K562 (cell line): ENCODE measurements at regions not wholly inside any gene's neighbourhood (a gene's known extent, or its start where the extent isn't known, plus 50 kb on each side); places are given as distances from the start of the nearest gene placed in this dataset.

Experiments used
- ADNP ChIP-seq: fragments of 200-800 bp; sonication (Bioruptor generic); IDR thresholded peaks from 2 replicates; pipeline ENCODE4 v1.6.1; 2016; ENCODE audit warnings: missing genetic modification characterization, missing compliant biosample characterization
- C11orf30 ChIP-seq: fragments of 450-650 bp; IDR thresholded peaks from 2 replicates; pipeline ENCODE4 v1.6.1; 2016; ENCODE audit warnings: low read depth, mild to moderate bottlenecking
- CBFA2T3 ChIP-seq: fragments of 450-650 bp; IDR thresholded peaks from 2 replicates; pipeline ENCODE4 v1.6.1; 2017
- CHD2 ChIP-seq: IDR thresholded peaks from 2 replicates; pipeline ENCODE4 v1.6.1; 2011; ENCODE audit warnings: low read depth, low read length
- COPS2 ChIP-seq: fragments of 450-650 bp; conservative IDR thresholded peaks from 2 replicates; pipeline ENCODE4 v1.6.1; 2016; ENCODE audit warnings: mild to moderate bottlenecking, moderate library complexity
- HNRNPH1 ChIP-seq: fragments of 200-400 bp; formaldehyde crosslinking; optimal IDR thresholded peaks from 2 replicates; pipeline ENCODE3; 2017; ENCODE audit warnings: low read depth, mild to moderate bottlenecking, low read length, moderate library complexity
- MAFG ChIP-seq: fragments of 450-650 bp; conservative IDR thresholded peaks from 2 replicates; pipeline ENCODE4 v1.6.1; 2016; ENCODE audit warnings: missing genetic modification characterization, missing compliant biosample characterization
- MTA2 ChIP-seq: fragments of 450-650 bp; IDR thresholded peaks from 2 replicates; pipeline ENCODE4 v1.6.1; 2016; ENCODE audit warnings: low read depth
- RAD51 ChIP-seq: fragments of 450-650 bp; IDR thresholded peaks from 2 replicates; pipeline ENCODE4 v1.7.1; 2016; ENCODE audit warnings: low read depth, mild to moderate bottlenecking, borderline replicate concordance
- REST ChIP-seq, 2 experiments: fragments of 450-650 bp; formaldehyde crosslinking in 1 of 2; IDR thresholded peaks; 2 replicates each; pipeline versions ENCODE4 v1.4.0 to v1.6.1; 2014 to 2020; ENCODE audit warnings: mild to moderate bottlenecking in 2 of 2, borderline replicate concordance in 1 of 2, low read depth in 1 of 2
- SMARCA5 ChIP-seq: fragments of 450-650 bp; IDR thresholded peaks from 2 replicates; pipeline ENCODE4 v1.6.1; 2016
- ZBTB17 ChIP-seq: fragments of 450-650 bp; formaldehyde crosslinking; IDR thresholded peaks from 2 replicates; pipeline ENCODE4 v1.4.0; 2020; ENCODE audit warnings: mild to moderate bottlenecking
- ZNF124 ChIP-seq: sonication (generic); formaldehyde crosslinking; IDR thresholded peaks from 2 replicates; pipeline ENCODE4 v1.8.1; 2022; ENCODE audit warnings: missing genetic modification reagents
- ZNF717 ChIP-seq: fragments of 250-450 bp; sonication (Bioruptor Pico); IDR thresholded peaks from 2 replicates; pipeline ENCODE4 v1.5.0; 2021

- TF ChIP-seq REST (IDR thresholded peaks at IDR 0.05; ENCODE audit: borderline replicate concordance) (no peak), REST (CRISPR knock-in tag; IDR thresholded peaks at IDR 0.05; ENCODE audit: low read depth) (no peak), MTA2 (no peak), HNRNPH1 (no peak), ZNF717 (CRISPR knock-in tag) (no peak), RAD51 (no peak), CHD2 (no peak), ZNF124 (no peak), CBFA2T3 (no peak), C11orf30 (peak; percentile 36; the same call in 1 of the 2 replicates), SMARCA5 (no peak), COPS2 (no peak), ADNP (tag) (peak; percentile 79; the same call in 1 of the 2 replicates), MAFG (tag) (peak; percentile 52; the same call in 1 of the 2 replicates), ZBTB17 (no peak)
Observed at GRCh38 chr1:24244519-24245268, 57.6 kb upstream of the IFNLR1 start (continued).
